ENCODE measurements at regions not wholly inside any gene's neighbourhood (a gene's known extent, or its start where the extent isn't known, plus 50 kb on each side); places are given as distances from the start of the nearest gene placed in this dataset.

DNA sequence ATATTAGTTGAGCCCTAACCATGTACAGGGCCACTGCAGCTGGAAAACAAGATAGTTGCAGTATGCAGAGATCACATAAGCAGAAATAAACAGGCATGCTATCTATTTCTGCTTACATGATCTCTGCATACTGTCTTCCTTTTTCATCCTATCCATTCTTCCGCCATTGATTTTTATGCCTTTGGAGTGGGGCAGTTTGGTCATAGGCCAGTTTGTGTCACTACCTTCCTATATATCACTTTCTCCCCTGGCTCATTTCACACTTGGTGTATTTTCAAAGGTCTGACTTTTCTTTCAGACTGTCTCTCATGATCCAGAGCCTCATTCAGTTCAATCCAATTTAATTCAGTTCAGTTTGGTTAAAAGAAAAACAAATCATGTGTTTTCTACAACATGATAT is 829.6 kb downstream of the KCNA4 start:
- CTCF ChIA-PET = no interaction called here
- intact Hi-C loops (cut with DNase I, micrococcal nuclease) = no loop called here
- no peaks in the 10 kb centered on the region for H3K27me3 ChIP-seq (ENCODE audit: control insufficient read depth in 1 of 2, insufficient read depth in 2 of 2, low read length in 2 of 2)
- ATAC-seq (ENCODE audit: poor library complexity) (no peak), DNase-seq (no peak)
- POLR2A ChIA-PET = no interaction called here
- Mint-ChIP-seq H3K27me3 (no peaks in the 10 kb centered on the region), H3K27ac (no peak overlapping the region), H3K36me3 (ENCODE audit: low read depth) (no peaks in the 10 kb centered on the region), H3K4me3 (no peak overlapping the region), H3K9me3 (peaks cover 4% of the 10 kb centered on the region), H3K4me1 (ENCODE audit: low read depth) (no peaks in the 10 kb centered on the region)
- no peak overlapping the region for H3K27ac ChIP-seq (ENCODE audit: low read depth in 1 of 2, low read length in 2 of 2)
- TF ChIP-seq, protein P1, sequence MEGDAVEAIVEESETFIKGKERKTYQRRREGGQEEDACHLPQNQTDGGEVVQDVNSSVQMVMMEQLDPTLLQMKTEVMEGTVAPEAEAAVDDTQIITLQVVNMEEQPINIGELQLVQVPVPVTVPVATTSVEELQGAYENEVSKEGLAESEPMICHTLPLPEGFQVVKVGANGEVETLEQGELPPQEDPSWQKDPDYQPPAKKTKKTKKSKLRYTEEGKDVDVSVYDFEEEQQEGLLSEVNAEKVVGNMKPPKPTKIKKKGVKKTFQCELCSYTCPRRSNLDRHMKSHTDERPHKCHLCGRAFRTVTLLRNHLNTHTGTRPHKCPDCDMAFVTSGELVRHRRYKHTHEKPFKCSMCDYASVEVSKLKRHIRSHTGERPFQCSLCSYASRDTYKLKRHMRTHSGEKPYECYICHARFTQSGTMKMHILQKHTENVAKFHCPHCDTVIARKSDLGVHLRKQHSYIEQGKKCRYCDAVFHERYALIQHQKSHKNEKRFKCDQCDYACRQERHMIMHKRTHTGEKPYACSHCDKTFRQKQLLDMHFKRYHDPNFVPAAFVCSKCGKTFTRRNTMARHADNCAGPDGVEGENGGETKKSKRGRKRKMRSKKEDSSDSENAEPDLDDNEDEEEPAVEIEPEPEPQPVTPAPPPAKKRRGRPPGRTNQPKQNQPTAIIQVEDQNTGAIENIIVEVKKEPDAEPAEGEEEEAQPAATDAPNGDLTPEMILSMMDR (IDR thresholded peaks at IDR 0.05) = no peak
- no peak overlapping the region for H3K4me3 ChIP-seq (ENCODE audit: low read length)
- H3K4me1 ChIP-seq (ENCODE audit: insufficient read depth, low read length) = no peaks in the 10 kb centered on the region
- no peaks in the 10 kb centered on the region for H3K36me3 ChIP-seq (ENCODE audit: insufficient read depth, low read length)
- peaks cover 0 to 5% of the 10 kb centered on the region in 2 experiments for H3K9me3 ChIP-seq (ENCODE audit: control insufficient read depth in 1 of 2, insufficient read depth in 1 of 2, low read length in 2 of 2)

DNA sequence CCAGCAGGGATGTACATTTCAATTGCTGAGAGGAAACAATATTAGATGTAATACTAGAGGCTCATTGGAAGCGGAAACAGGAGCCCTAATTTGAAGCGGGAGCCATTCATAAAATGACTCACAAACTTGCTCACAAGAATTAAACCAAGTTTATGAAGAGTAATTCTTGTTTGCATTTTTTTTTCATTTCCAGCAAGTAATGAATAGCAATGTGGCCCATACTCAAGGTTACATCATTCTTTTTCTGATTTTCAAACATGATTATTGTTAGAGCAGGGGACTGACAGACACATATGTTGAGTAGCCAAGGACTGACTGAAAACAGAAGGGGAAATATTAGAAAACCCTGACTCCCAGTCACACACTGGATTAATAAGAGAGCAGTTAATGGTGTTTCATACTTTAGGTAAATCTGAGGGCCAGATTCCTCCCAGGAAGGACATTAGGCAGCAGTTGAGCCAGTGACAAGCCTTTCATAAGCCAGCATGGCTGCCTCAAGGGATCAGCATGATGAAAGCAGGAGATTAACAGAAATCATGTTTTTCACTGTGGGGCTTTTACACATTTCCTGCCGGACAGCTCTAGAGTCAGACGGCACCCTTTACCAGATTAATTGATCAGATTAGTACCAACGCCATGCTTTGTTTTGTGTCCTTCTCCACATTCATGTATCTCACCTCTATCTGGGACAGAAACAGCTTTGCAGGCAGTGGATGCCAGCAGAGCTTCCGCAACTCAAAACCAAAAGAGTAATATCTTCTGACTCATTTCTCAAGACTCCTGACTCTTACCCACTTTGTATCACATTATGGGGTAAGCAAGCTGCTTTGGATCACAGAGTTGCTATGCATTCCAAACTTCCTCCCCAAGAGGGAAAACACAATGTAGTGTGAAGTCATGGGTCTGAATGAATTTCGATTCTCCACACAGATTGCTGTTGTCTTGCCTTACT is 831.6 kb downstream of the KCNA4 start:
- no peak overlapping the region for H3K4me3 ChIP-seq (ENCODE audit: low read length)
- TF ChIP-seq, protein P1 (IDR thresholded peaks at IDR 0.05) = no peak
- no peaks in the 10 kb centered on the region for H3K4me1 ChIP-seq (ENCODE audit: insufficient read depth, low read length)
- no peak overlapping the region for H3K4me3 Mint-ChIP-seq
- intact Hi-C loops (cut with DNase I, micrococcal nuclease) = no loop called here
- no peaks in the 10 kb centered on the region for H3K27me3 Mint-ChIP-seq
- no peaks in the 10 kb centered on the region for H3K36me3 ChIP-seq (ENCODE audit: insufficient read depth, low read length)
- H3K27me3 ChIP-seq (ENCODE audit: control insufficient read depth in 1 of 2, insufficient read depth in 2 of 2, low read length in 2 of 2) = no peaks in the 10 kb centered on the region
- no peak overlapping the region for H3K27ac Mint-ChIP-seq
- no peak for DNase-seq
- peaks cover 8% of the 10 kb centered on the region for H3K9me3 Mint-ChIP-seq
- POLR2A ChIA-PET = no interaction called here
- H3K27ac ChIP-seq (ENCODE audit: low read depth in 1 of 2, low read length in 2 of 2) = no peak overlapping the region
- peaks cover 0 to 5% of the 10 kb centered on the region in 2 experiments for H3K9me3 ChIP-seq (ENCODE audit: control insufficient read depth in 1 of 2, insufficient read depth in 1 of 2, low read length in 2 of 2)
- H3K36me3 Mint-ChIP-seq (ENCODE audit: low read depth) = no peaks in the 10 kb centered on the region
- no peak for ATAC-seq (ENCODE audit: poor library complexity)
- H3K4me1 Mint-ChIP-seq (ENCODE audit: low read depth) = no peaks in the 10 kb centered on the region
- CTCF ChIA-PET = no interaction called here

DNA sequence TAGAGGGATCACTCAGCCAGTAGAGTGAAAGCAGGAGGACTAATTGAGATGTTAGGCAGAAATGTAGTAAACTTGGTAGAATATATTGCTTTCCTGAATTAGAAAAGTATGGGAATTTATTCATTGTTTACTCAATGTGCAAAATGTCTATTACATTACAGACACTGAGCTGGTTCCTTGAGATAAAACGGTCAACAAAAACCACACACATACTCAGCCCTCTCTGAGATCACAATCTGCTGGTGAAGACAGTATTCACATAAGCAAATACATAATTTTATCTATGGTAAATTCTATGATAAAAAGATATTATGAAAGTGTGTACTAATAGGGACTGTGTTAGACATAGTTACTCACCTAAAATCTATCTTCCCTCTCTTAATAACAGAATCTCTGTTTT is 833.5 kb downstream of the KCNA4 start:
- Histone ChIP-seq H3K27me3 (ENCODE audit: control insufficient read depth in 1 of 2, insufficient read depth in 2 of 2, low read length in 2 of 2) (no peaks in the 10 kb centered on the region), H3K9me3 (ENCODE audit: control insufficient read depth in 1 of 2, insufficient read depth in 1 of 2, low read length in 2 of 2) (peaks cover 4 to 5% of the 10 kb centered on the region in 2 experiments), H3K4me3 (ENCODE audit: low read length) (no peak overlapping the region), H3K36me3 (ENCODE audit: insufficient read depth, low read length) (no peaks in the 10 kb centered on the region), H3K4me1 (ENCODE audit: insufficient read depth, low read length) (no peaks in the 10 kb centered on the region), H3K27ac (ENCODE audit: low read depth in 1 of 2, low read length in 2 of 2) (no peak overlapping the region)
- Mint-ChIP-seq H3K27ac (no peak overlapping the region), H3K4me3 (no peak overlapping the region), H3K9me3 (peaks cover 8% of the 10 kb centered on the region), H3K36me3 (ENCODE audit: low read depth) (no peaks in the 10 kb centered on the region), H3K27me3 (no peaks in the 10 kb centered on the region), H3K4me1 (ENCODE audit: low read depth) (no peaks in the 10 kb centered on the region)
- ChIA-PET POLR2A (no interaction called here), CTCF (no interaction called here)
- intact Hi-C loops (cut with DNase I, micrococcal nuclease) = no loop called here
- DNase-seq = no peak
- ATAC-seq (ENCODE audit: poor library complexity) = no peak
- TF ChIP-seq, protein P1 (IDR thresholded peaks at IDR 0.05) = no peak

All from CD4-positive, alpha-beta T cell (primary cell).